HEK293T (cell line): ENCODE measurements at regions not wholly inside any gene's neighbourhood (a gene's known extent, or its start where the extent isn't known, plus 50 kb on each side); places are given as distances from the start of the nearest gene placed in this dataset.

ENCODE experiments used
- BHLHE40 ChIP-seq: fragments of 450-650 bp; IDR thresholded peaks from 2 replicates; pipeline ENCODE4 v1.6.1; 2016; ENCODE audit warnings: mild to moderate bottlenecking, moderate library complexity, borderline replicate concordance
- TF ChIP-seq, protein P1 (sequence below): fragments of 450-650 bp; IDR thresholded peaks from 2 replicates; pipeline ENCODE4 v1.6.1; 2016

DNA sequence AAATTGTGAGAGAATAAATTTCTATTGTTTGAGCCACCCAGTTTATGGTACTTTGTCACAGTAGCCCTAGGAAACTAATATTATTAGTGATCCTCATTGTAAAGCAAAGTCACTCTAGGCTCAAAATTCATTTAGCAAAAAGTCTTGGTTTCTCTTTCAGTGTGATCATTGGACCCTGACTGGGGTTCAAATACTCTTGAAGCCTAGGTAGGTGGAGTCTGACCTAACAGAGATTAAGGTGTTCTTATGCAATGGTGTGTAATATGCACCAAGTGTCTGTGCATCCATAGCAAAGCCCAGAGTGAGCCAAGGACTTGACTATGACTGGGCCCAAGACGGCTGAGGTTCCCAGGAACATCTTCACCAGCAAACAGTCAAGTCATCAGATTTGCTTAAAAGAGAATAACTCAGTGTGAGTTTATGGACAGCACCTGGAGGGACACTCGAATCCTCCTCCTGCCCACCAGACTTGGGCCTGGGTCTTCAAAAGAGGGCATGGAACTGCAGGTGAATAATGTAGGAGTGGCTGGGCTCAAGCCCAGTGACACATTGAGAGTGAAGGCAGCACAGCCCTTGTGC, 51.1 kb upstream of the BCL11A start:
- no peak for TF ChIP-seq BHLHE40
- TF ChIP-seq, protein P1, sequence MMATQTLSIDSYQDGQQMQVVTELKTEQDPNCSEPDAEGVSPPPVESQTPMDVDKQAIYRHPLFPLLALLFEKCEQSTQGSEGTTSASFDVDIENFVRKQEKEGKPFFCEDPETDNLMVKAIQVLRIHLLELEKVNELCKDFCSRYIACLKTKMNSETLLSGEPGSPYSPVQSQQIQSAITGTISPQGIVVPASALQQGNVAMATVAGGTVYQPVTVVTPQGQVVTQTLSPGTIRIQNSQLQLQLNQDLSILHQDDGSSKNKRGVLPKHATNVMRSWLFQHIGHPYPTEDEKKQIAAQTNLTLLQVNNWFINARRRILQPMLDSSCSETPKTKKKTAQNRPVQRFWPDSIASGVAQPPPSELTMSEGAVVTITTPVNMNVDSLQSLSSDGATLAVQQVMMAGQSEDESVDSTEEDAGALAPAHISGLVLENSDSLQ: no peak
